Progenitor cell of endocrine pancreas (in vitro differentiated cells): ENCODE measurements at regions not wholly inside any gene's neighbourhood (a gene's known extent, or its start where the extent isn't known, plus 50 kb on each side); places are given as distances from the start of the nearest gene placed in this dataset.

Experiments
- DNase-seq: peaks from one replicate; pipeline ENCODE4 v3.0.0; 2021; ENCODE audit warnings: low spot score; ENCODE audit not compliant: unreplicated experiment
- H3K27ac Mint-ChIP-seq: 2 replicates; pipeline ENCODE4 v1.8.0; 2021; ENCODE audit warnings: mild to moderate bottlenecking, moderate library complexity, mixed read lengths
- H3K27me3 Mint-ChIP-seq: 2 replicates; pipeline ENCODE4 v1.8.0; 2021; ENCODE audit warnings: mixed read lengths
- H3K36me3 Mint-ChIP-seq: 2 replicates; pipeline ENCODE4 v1.8.0; 2022; ENCODE audit warnings: mixed read lengths; ENCODE audit not compliant: insufficient read depth
- H3K4me1 Mint-ChIP-seq: 2 replicates; pipeline ENCODE4 v1.8.0; 2021; ENCODE audit warnings: low read depth, mixed read lengths
- H3K4me3 Mint-ChIP-seq: 2 replicates; pipeline ENCODE4 v1.8.0; 2021; ENCODE audit warnings: low read depth, mild to moderate bottlenecking, moderate library complexity, mixed read lengths
- H3K9me3 Mint-ChIP-seq: 2 replicates; pipeline ENCODE4 v1.8.0; 2021; ENCODE audit warnings: low read depth, mixed read lengths
- CTCF ChIP-seq: fragments of 200-600 bp; sonication (generic); IDR thresholded peaks from one replicate; pipeline ENCODE4 v1.5.0; 2021; ENCODE audit warnings: antibody characterized with exemption, mild to moderate bottlenecking; ENCODE audit not compliant: unreplicated experiment

GRCh38 chr11:33633251-33634003 lies 67.2 kb downstream of the C11orf91 start:
- H3K27me3 Mint-ChIP-seq, result no peaks in the 10 kb centered on the region
- no peak for TF ChIP-seq CTCF
- H3K36me3 Mint-ChIP-seq, result peaks cover 13% of the 10 kb centered on the region
- no peak overlapping the region for H3K4me3 Mint-ChIP-seq
- H3K27ac Mint-ChIP-seq, result no peak overlapping the region
- no peak for DNase-seq
- H3K4me1 Mint-ChIP-seq, result no peaks in the 10 kb centered on the region
- peaks cover 10% of the 10 kb centered on the region for H3K9me3 Mint-ChIP-seq

- H3K4me1 Mint-ChIP-seq, result no peaks in the 10 kb centered on the region
- peaks cover 8% of the 10 kb centered on the region for H3K36me3 Mint-ChIP-seq
- H3K9me3 Mint-ChIP-seq, result peaks cover 5% of the 10 kb centered on the region
- no peak overlapping the region for H3K4me3 Mint-ChIP-seq
- no peak overlapping the region for H3K27ac Mint-ChIP-seq
- no peak for TF ChIP-seq CTCF
- H3K27me3 Mint-ChIP-seq, result no peaks in the 10 kb centered on the region
- no peak for DNase-seq
Measured at GRCh38 chr11:33631749-33632091, 68.9 kb downstream of the C11orf91 start.

GRCh38 chr11:33630936-33631748 lies 69.5 kb downstream of the C11orf91 start:
- H3K4me1 Mint-ChIP-seq, result no peaks in the 10 kb centered on the region
- no peak for TF ChIP-seq CTCF
- no peak for DNase-seq
- peaks cover 5% of the 10 kb centered on the region for H3K9me3 Mint-ChIP-seq
- H3K27me3 Mint-ChIP-seq, result no peaks in the 10 kb centered on the region
- peaks cover 8% of the 10 kb centered on the region for H3K36me3 Mint-ChIP-seq
- H3K27ac Mint-ChIP-seq, result no peak overlapping the region
- H3K4me3 Mint-ChIP-seq, result no peak overlapping the region

- TF ChIP-seq CTCF, result no peak
- Mint-ChIP-seq H3K27ac (no peak overlapping the region), H3K4me1 (no peaks in the 10 kb centered on the region), H3K9me3 (no peaks in the 10 kb centered on the region), H3K27me3 (no peaks in the 10 kb centered on the region), H3K4me3 (no peak overlapping the region), H3K36me3 (no peaks in the 10 kb centered on the region)
- DNase-seq, result no peak
Measured at GRCh38 chr11:33624083-33624482, 76.5 kb downstream of the C11orf91 start.

- Mint-ChIP-seq H3K36me3 (no peaks in the 10 kb centered on the region), H3K27me3 (no peaks in the 10 kb centered on the region), H3K27ac (no peak overlapping the region), H3K9me3 (no peaks in the 10 kb centered on the region), H3K4me1 (no peaks in the 10 kb centered on the region), H3K4me3 (no peak overlapping the region)
- TF ChIP-seq CTCF, result no peak
- DNase-seq, result no peak
Measured at GRCh38 chr11:33622806-33623205, 77.8 kb downstream of the C11orf91 start.
